MM.1S (cell line): ENCODE measurements at regions not wholly inside any gene's neighbourhood (a gene's known extent, or its start where the extent isn't known, plus 50 kb on each side); places are given as distances from the start of the nearest gene placed in this dataset.

Experiments
- DNase-seq: peaks from one replicate; pipeline ENCODE4 v3.0.0-alpha.2; 2015
- H2AFZ ChIP-seq: fragments of 300-600 bp; sonication (generic); 2 replicates; pipeline ENCODE4 v1.6.0; 2016; ENCODE audit warnings: antibody characterized with exemption, low read length
- H3F3A ChIP-seq: fragments of 300-600 bp; sonication (generic); 2 replicates; pipeline ENCODE4 v1.6.1; 2016; ENCODE audit warnings: mild to moderate bottlenecking, antibody characterized with exemption, low read length, moderate library complexity, mixed read lengths; ENCODE audit not compliant: insufficient read depth
- H3K27ac ChIP-seq: fragments of 300-600 bp; sonication (generic); 2 replicates; pipeline ENCODE4 v1.5.1; 2016; ENCODE audit warnings: mild to moderate bottlenecking, low read length
- H3K27me3 ChIP-seq: fragments of 300-600 bp; sonication (generic); replicated peaks from 2 replicates; pipeline ENCODE4 v1.6.0; 2016; ENCODE audit warnings: low read length; ENCODE audit not compliant: insufficient read depth
- H3K36me3 ChIP-seq: fragments of 300-600 bp; sonication (generic); replicated peaks from 2 replicates; pipeline ENCODE4 v1.6.1; 2016; ENCODE audit warnings: mild to moderate bottlenecking, low read length, mixed read lengths; ENCODE audit not compliant: insufficient read depth
- H3K4me1 ChIP-seq: fragments of 300-600 bp; sonication (generic); 2 replicates; pipeline ENCODE4 v1.6.1; 2016; ENCODE audit warnings: low read length, mixed read lengths
- H3K4me2 ChIP-seq: fragments of 300-600 bp; sonication (generic); 2 replicates; pipeline ENCODE4 v1.6.0; 2016; ENCODE audit warnings: low read depth, low read length
- H3K4me3 ChIP-seq: fragments of 300-600 bp; sonication (generic); 2 replicates; pipeline ENCODE4 v1.5.1; 2016; ENCODE audit warnings: low read length, mixed read lengths
- H3K79me2 ChIP-seq: fragments of 300-600 bp; sonication (generic); 2 replicates; pipeline ENCODE4 v1.6.1; 2016; ENCODE audit warnings: mixed run types, low read length, mixed read lengths
- H3K9ac ChIP-seq: fragments of 300-600 bp; sonication (generic); 2 replicates; pipeline ENCODE4 v1.6.1; 2016; ENCODE audit warnings: low read length, mixed read lengths
- H3K9me2 ChIP-seq: fragments of 300-600 bp; sonication (generic); replicated peaks from 2 replicates; pipeline ENCODE4 v1.6.1; 2016; ENCODE audit warnings: mild to moderate bottlenecking, low read length, mixed read lengths; ENCODE audit not compliant: insufficient read depth
- H3K9me3 ChIP-seq: fragments of 300-600 bp; sonication (generic); replicated peaks from 2 replicates; pipeline ENCODE4 v1.6.1; 2016; ENCODE audit warnings: mild to moderate bottlenecking, low read length, mixed read lengths; ENCODE audit not compliant: insufficient read depth
- H4K20me1 ChIP-seq: fragments of 300-600 bp; sonication (generic); 2 replicates; pipeline ENCODE4 v1.6.1; 2016; ENCODE audit warnings: mild to moderate bottlenecking, low read length, moderate library complexity, mixed read lengths; ENCODE audit not compliant: insufficient read depth
- EZH2 ChIP-seq: fragments of 300-600 bp; sonication (generic); optimal IDR thresholded peaks from 2 replicates; pipeline ENCODE3; 2017; ENCODE audit warnings: low read depth, mild to moderate bottlenecking, antibody characterized with exemption, low read length, mixed read lengths
- EZH2phosphoT487 ChIP-seq: fragments of 300-600 bp; sonication (generic); IDR thresholded peaks from 2 replicates; pipeline ENCODE4 v1.6.1; 2018; ENCODE audit warnings: antibody characterized with exemption, low read length
- TF ChIP-seq, protein P1 (sequence below): fragments of 300-600 bp; sonication (generic); IDR thresholded peaks from 2 replicates; pipeline ENCODE4 v1.5.1; 2016; ENCODE audit warnings: antibody characterized with exemption, low read length, mixed read lengths

DNA sequence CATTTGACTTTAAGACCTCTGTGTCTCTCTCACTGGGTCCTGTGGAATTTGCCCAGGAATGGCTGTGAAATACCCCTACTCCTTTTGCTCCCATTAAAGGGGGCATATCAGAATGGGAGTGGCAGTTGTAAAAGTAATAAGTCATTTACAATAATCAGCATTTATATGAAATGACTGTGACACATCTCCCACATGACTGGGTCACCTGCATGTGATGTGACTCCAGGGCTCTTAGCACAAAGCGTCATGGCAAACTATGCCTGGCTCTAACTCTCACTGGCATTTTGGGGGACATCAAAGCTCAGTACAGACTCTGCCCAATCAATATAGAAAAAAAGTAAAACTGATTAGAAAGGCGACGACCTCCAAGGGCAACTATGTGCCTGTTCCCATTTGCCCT is 157.6 kb downstream of the RPS24 start:
- Histone ChIP-seq H3K27ac (no peak overlapping the region), H3K9me3 (no peaks in the 10 kb centered on the region)

DNA sequence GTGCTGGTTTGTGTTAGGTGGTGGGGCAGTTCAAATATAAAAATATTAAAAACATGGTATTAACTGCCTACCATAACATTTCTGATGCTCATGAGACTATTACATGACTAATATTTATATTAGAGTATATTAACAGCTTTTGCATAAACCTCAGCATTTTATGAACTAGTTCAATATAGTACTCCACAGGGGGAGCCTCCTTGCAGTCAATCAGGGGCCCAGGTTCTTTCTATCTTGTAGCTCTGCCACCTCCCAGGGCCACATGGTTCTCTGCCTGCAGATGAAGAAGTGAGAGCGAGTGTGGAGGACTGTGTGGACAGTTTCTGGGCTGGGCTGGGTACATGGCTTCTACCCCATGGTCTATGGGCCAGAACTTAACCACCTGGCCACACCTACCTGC is 159.5 kb downstream of the RPS24 start:
- no peaks in the 10 kb centered on the region for H3K36me3 ChIP-seq
- TF ChIP-seq EZH2, result no peak
- TF ChIP-seq, protein P1, sequence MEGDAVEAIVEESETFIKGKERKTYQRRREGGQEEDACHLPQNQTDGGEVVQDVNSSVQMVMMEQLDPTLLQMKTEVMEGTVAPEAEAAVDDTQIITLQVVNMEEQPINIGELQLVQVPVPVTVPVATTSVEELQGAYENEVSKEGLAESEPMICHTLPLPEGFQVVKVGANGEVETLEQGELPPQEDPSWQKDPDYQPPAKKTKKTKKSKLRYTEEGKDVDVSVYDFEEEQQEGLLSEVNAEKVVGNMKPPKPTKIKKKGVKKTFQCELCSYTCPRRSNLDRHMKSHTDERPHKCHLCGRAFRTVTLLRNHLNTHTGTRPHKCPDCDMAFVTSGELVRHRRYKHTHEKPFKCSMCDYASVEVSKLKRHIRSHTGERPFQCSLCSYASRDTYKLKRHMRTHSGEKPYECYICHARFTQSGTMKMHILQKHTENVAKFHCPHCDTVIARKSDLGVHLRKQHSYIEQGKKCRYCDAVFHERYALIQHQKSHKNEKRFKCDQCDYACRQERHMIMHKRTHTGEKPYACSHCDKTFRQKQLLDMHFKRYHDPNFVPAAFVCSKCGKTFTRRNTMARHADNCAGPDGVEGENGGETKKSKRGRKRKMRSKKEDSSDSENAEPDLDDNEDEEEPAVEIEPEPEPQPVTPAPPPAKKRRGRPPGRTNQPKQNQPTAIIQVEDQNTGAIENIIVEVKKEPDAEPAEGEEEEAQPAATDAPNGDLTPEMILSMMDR, result no peak
- no peak for TF ChIP-seq EZH2phosphoT487
- H3K79me2 ChIP-seq, result no peaks in the 10 kb centered on the region
- peaks cover 12% of the 10 kb centered on the region for H3K4me1 ChIP-seq
- no peaks in the 10 kb centered on the region for H3K9me3 ChIP-seq
- no peak overlapping the region for H3K4me2 ChIP-seq
- no peak overlapping the region for H2AFZ ChIP-seq
- H3K27ac ChIP-seq, result no peak overlapping the region
- no peaks in the 10 kb centered on the region for H4K20me1 ChIP-seq
- H3F3A ChIP-seq, result peaks cover 8% of the 10 kb centered on the region
- no peaks in the 10 kb centered on the region for H3K9me2 ChIP-seq
- no peak overlapping the region for H3K9ac ChIP-seq
- H3K4me3 ChIP-seq, result no peak overlapping the region
- H3K27me3 ChIP-seq, result no peaks in the 10 kb centered on the region
- no peak for DNase-seq

More for the DNA sequence above, 157.6 kb downstream of the RPS24 start:
- no peaks in the 10 kb centered on the region for H3K9me2 ChIP-seq
- no peaks in the 10 kb centered on the region for H3F3A ChIP-seq
- H3K79me2 ChIP-seq, result no peaks in the 10 kb centered on the region
- TF ChIP-seq, protein P1, result no peak
- TF ChIP-seq EZH2phosphoT487 (no peak), EZH2 (no peak)
- no peak overlapping the region for H3K4me2 ChIP-seq
- no peaks in the 10 kb centered on the region for H3K4me1 ChIP-seq
- H4K20me1 ChIP-seq, result no peaks in the 10 kb centered on the region
- no peaks in the 10 kb centered on the region for H3K36me3 ChIP-seq
- no peak overlapping the region for H2AFZ ChIP-seq
- no peak overlapping the region for H3K4me3 ChIP-seq
- no peak overlapping the region for H3K9ac ChIP-seq
- no peak for DNase-seq
- H3K27me3 ChIP-seq, result no peaks in the 10 kb centered on the region

DNA sequence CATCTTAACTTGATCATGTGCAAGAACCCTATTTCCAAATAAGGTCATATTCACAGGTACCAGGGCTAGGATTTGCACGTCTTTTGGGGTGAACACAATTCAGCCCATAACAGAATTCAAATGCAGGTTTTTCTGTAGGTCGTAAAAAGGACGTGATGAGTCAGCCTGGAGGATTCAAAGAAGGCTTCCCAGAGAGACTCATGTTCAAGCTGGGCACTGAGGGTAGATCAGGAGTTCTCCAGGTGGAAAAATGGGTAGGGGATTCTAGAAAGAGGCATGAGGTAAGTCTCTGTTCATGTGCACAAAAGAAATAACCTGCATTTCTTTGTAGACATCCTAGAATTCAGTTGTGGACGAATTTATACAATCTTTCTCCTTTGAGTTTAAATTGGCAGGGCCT is 160.4 kb downstream of the RPS24 start:
- TF ChIP-seq, protein P1, result no peak
- Histone ChIP-seq H3K4me2 (no peak overlapping the region), H3K27ac (no peak overlapping the region), H4K20me1 (no peaks in the 10 kb centered on the region), H3K9me3 (no peaks in the 10 kb centered on the region), H3K79me2 (no peaks in the 10 kb centered on the region), H3F3A (peaks cover 8% of the 10 kb centered on the region), H3K9ac (no peak overlapping the region), H3K4me1 (peaks cover 15% of the 10 kb centered on the region), H3K36me3 (no peaks in the 10 kb centered on the region), H3K27me3 (no peaks in the 10 kb centered on the region), H2AFZ (no peak overlapping the region), H3K9me2 (no peaks in the 10 kb centered on the region), H3K4me3 (no peak overlapping the region)
- DNase-seq, result no peak
